ENCODE measurements at regions not wholly inside any gene's neighbourhood (a gene's known extent, or its start where the extent isn't known, plus 50 kb on each side); places are given as distances from the start of the nearest gene placed in this dataset.
A peak's percentile ranks its signal among the peaks of the same experiment; 100 is the strongest.
"Not testable (repeated sequence)": the region's sequence is repeated elsewhere in the genome, so short reads cannot be mapped to it uniquely, and the experiment has no call there.

DNA sequence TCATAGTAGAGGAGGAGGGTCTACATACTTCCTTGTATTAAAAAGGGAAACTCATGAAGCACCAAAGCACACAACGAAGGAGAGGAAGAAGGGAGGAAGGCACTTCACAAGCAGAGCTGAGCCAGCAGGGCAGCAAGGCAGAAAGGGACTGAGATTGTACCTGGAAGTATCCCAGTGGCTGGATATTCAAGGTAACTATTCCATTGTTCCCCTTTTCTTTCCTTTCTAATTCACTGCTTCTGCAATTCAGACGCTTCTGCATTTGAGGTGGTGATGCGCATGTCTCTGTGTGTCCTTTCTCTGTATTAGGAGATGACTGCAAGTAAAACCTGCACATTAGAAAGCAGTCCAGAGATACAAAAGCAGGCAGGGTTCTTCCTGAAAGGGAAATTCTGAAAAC, 54.9 kb downstream of the UBQLN2 start:
- peak; percentile 0 for DNase-seq

GRCh38 chrX:56623316-56623715, 59.9 kb downstream of the UBQLN2 start:
- DNase-seq: no peak

DNA sequence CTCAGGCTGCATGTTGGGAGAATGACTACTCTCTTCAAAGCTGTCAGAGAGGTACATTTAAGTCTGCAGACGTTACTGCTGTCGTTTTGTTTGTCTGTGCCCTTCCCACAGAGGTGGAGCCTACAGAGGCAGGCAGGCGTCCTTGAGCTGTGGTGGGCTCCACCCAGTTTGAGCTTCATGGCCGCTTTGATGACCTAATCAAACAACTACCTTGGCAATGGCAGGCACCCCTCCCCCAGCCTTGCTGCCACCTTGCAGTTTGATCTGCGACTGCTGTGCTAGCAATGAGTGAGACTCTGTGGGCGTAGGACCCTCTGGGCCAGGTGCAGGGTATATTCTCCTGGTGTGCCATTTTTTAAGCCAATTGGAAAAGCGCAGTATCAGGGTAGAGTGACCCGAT, 71.6 kb downstream of the UBQLN2 start:
- not testable (repeated sequence) for DNase-seq

GRCh38 chrX:56661193-56661592, 67.8 kb upstream of the NBDY start:
- no peak for DNase-seq

Data from suppressor macrophage treated with lipopolysaccharide for 4 hours (primary cell).